ENCODE measurements at regions not wholly inside any gene's neighbourhood (a gene's known extent, or its start where the extent isn't known, plus 50 kb on each side); places are given as distances from the start of the nearest gene placed in this dataset.

DNA sequence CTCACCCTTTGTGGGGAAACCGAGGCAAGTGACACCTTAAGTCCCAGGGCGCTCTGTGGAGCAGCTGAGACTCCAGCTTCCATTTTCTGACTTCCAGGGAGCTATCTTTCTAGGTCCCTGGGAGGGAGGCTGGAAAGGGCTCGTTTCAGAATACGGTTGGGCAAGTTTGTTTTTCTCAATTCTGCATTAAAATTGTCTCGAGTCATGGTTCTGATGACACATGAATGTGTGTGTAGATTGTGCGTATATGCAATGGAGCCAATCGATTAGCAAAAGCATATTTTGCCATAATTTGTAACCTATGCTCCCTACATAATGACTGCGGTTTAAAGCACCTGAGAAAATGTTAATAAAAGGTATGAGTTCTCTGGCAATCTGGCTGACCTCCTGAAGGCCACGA, 77.3 kb downstream of the SIK1 start:
- Histone ChIP-seq H3K9me3 (ENCODE audit: control insufficient read depth in 2 of 2, insufficient read depth in 1 of 2, low read depth in 1 of 2, low read length in 1 of 2) (no peaks in the 10 kb centered on the region), H3K27ac (ENCODE audit: low read depth in 2 of 2, low read length in 1 of 2) (no peak overlapping the region), H3K27me3 (ENCODE audit: control insufficient read depth in 1 of 2, insufficient read depth in 2 of 2, low read length in 2 of 2) (no peaks in the 10 kb centered on the region), H3K4me1 (ENCODE audit: control insufficient read depth in 2 of 2, insufficient read depth in 2 of 2, low read length in 1 of 2) (peaks cover 0 to 32% of the 10 kb centered on the region in 2 donors), H3K4me3 (ENCODE audit: low read depth in 1 of 2, low read length in 2 of 2) (no peak overlapping the region), H3K36me3 (ENCODE audit: control insufficient read depth in 2 of 2, insufficient read depth in 2 of 2, low read length in 1 of 2) (no peaks in the 10 kb centered on the region)
- 78 to 82% methylated on average over 9 of the region's 9 CpGs for WGBS, 2 donors

DNA sequence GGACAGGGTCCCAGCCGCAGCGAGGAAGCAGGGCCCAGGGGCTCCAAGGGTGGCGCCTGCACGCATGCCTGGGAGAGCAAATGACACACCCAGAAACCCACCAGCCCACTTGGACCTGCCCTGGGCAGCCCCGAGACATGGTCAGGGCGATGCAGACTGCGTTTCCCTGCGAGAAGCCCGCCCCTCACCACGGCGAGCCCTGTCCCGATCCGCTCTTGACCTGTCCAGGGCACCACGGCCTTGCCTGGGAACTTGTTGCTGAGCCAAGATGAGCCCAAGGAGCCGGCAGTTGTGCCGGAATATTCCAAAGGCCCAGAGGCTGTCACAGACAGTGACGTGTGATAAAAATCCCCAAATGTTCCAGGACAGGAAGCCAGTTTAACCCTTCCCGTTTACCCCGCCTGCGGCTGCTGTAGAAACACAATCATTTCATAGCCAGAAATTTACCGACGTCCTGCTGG, 78.1 kb downstream of the SIK1 start:
- Histone ChIP-seq H3K27ac (ENCODE audit: low read depth in 2 of 2, low read length in 1 of 2) (peak overlapping the region in 1 of 2 donors; percentile 4), H3K4me3 (ENCODE audit: low read depth in 1 of 2, low read length in 2 of 2) (no peak overlapping the region), H3K9me3 (ENCODE audit: control insufficient read depth in 2 of 2, insufficient read depth in 1 of 2, low read depth in 1 of 2, low read length in 1 of 2) (no peaks in the 10 kb centered on the region), H3K36me3 (ENCODE audit: control insufficient read depth in 2 of 2, insufficient read depth in 2 of 2, low read length in 1 of 2) (no peaks in the 10 kb centered on the region), H3K4me1 (ENCODE audit: control insufficient read depth in 2 of 2, insufficient read depth in 2 of 2, low read length in 1 of 2) (peaks cover 0 to 37% of the 10 kb centered on the region in 2 donors), H3K27me3 (ENCODE audit: control insufficient read depth in 1 of 2, insufficient read depth in 2 of 2, low read length in 2 of 2) (no peaks in the 10 kb centered on the region)
- WGBS, 2 donors, result 52 to 71% methylated on average over 21 to 22 of the region's 22 CpGs

DNA sequence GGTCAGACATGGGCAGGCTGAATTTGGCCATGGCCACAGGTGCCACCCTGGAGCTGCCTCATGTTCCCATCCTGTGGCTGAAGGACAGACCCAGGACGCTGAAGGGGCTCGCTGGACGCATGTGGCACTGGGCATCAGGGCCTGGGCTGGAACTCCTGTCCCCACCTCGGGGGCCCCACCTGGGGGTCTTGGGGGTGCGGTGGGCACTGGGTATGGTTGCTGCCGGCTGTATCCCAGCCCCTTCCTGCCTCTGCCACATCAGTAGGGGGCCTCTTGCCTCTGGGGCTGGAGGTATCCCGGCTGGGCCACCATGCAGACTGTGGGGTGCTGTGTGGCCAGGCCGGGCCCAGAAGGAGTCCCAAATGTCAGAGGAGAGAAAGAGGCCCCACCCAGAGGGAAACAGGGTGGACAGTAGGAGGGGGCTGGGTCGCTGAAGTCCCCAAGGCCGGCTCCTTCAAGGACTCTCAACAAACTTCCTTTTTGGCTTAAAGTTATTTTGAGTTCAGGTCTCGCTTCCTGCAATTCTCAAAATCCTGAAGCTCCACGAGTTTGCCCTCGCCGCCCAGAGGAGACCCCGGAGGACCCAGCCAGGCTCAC, 78.7 kb downstream of the SIK1 start:
- Histone ChIP-seq H3K27ac (ENCODE audit: low read depth in 2 of 2, low read length in 1 of 2) (no peak overlapping the region), H3K4me1 (ENCODE audit: control insufficient read depth in 2 of 2, insufficient read depth in 2 of 2, low read length in 1 of 2) (peaks cover 0 to 42% of the 10 kb centered on the region in 2 donors), H3K36me3 (ENCODE audit: control insufficient read depth in 2 of 2, insufficient read depth in 2 of 2, low read length in 1 of 2) (no peaks in the 10 kb centered on the region), H3K27me3 (ENCODE audit: control insufficient read depth in 1 of 2, insufficient read depth in 2 of 2, low read length in 2 of 2) (no peaks in the 10 kb centered on the region), H3K4me3 (ENCODE audit: low read depth in 1 of 2, low read length in 2 of 2) (no peak overlapping the region), H3K9me3 (ENCODE audit: control insufficient read depth in 2 of 2, insufficient read depth in 1 of 2, low read depth in 1 of 2, low read length in 1 of 2) (no peaks in the 10 kb centered on the region)
- 76 to 79% methylated on average over 15 of the region's 15 CpGs for WGBS, 2 donors

DNA sequence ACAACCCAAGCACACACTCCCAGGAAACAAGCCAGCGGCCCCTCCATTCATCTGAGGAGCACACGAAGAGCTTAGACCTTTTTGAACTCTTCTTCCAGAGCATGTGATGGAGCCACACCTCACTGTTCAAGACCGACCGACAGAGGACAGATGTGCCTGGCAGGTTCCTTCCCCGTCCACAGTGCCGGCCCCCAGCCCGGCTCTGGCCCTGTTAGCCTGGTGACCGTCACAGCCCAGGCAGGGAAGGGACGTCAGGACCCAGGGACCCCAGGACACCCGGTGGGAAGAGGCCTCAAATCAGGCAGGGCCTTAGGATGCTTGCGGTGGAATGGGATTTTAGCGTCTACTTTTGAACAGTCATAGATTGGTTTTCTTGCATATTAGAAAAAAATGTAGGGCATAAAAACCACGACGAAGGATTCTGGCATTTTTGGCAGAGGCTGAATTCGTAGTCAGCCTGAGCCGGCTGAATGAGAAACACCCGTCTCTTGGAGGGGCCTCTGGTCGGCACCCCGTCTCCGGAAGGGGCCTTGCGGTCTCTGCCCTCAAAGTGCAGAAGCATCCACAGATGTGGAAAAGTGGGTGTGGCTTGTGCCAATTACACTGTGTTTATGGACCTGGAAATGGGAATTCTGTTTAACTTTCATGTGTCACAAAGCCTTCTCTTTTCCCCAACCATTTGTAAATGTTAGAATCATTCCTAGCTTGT, 79.3 kb downstream of the SIK1 start:
- no peak overlapping the region for H3K27ac ChIP-seq (ENCODE audit: low read depth in 2 of 2, low read length in 1 of 2)
- no peaks in the 10 kb centered on the region for H3K36me3 ChIP-seq (ENCODE audit: control insufficient read depth in 2 of 2, insufficient read depth in 2 of 2, low read length in 1 of 2)
- peaks cover 0 to 46% of the 10 kb centered on the region in 2 donors for H3K4me1 ChIP-seq (ENCODE audit: control insufficient read depth in 2 of 2, insufficient read depth in 2 of 2, low read length in 1 of 2)
- H3K4me3 ChIP-seq (ENCODE audit: low read depth in 1 of 2, low read length in 2 of 2), result no peak overlapping the region
- no peaks in the 10 kb centered on the region for H3K27me3 ChIP-seq (ENCODE audit: control insufficient read depth in 1 of 2, insufficient read depth in 2 of 2, low read length in 2 of 2)
- H3K9me3 ChIP-seq (ENCODE audit: control insufficient read depth in 2 of 2, insufficient read depth in 1 of 2, low read depth in 1 of 2, low read length in 1 of 2), result no peaks in the 10 kb centered on the region
- 90 to 92% methylated on average over 21 of the region's 21 CpGs for whole genome bisulfite sequencing, 2 donors

DNA sequence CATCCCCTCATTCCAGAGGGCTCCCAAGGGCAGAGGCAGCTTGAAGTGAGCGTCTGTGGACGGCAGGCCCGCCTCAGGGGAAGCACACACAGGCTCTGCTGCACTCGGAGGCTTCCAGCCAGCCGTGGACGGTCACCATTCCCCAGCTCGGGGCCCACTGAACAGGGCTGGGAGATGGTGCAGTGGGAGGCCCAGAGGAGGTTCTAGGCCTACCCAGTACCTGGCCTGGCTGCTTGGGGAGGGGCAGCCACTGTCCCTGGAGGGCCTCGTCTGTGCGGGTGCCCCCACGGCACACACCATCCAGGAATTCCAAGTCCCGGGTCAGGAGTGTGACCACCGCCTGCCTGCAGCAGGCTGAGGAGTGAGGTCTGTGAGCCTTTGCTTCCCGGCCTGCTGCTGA, 80.4 kb downstream of the SIK1 start:
- Histone ChIP-seq H3K27me3 (ENCODE audit: control insufficient read depth in 1 of 2, insufficient read depth in 2 of 2, low read length in 2 of 2) (no peaks in the 10 kb centered on the region), H3K9me3 (ENCODE audit: control insufficient read depth in 2 of 2, insufficient read depth in 1 of 2, low read depth in 1 of 2, low read length in 1 of 2) (no peaks in the 10 kb centered on the region), H3K4me1 (ENCODE audit: control insufficient read depth in 2 of 2, insufficient read depth in 2 of 2, low read length in 1 of 2) (peaks cover 0 to 48% of the 10 kb centered on the region in 2 donors), H3K27ac (ENCODE audit: low read depth in 2 of 2, low read length in 1 of 2) (no peak overlapping the region), H3K4me3 (ENCODE audit: low read depth in 1 of 2, low read length in 2 of 2) (no peak overlapping the region), H3K36me3 (ENCODE audit: control insufficient read depth in 2 of 2, insufficient read depth in 2 of 2, low read length in 1 of 2) (no peaks in the 10 kb centered on the region)
- WGBS, 2 donors, result 95 to 96% methylated on average over 13 of the region's 13 CpGs

DNA sequence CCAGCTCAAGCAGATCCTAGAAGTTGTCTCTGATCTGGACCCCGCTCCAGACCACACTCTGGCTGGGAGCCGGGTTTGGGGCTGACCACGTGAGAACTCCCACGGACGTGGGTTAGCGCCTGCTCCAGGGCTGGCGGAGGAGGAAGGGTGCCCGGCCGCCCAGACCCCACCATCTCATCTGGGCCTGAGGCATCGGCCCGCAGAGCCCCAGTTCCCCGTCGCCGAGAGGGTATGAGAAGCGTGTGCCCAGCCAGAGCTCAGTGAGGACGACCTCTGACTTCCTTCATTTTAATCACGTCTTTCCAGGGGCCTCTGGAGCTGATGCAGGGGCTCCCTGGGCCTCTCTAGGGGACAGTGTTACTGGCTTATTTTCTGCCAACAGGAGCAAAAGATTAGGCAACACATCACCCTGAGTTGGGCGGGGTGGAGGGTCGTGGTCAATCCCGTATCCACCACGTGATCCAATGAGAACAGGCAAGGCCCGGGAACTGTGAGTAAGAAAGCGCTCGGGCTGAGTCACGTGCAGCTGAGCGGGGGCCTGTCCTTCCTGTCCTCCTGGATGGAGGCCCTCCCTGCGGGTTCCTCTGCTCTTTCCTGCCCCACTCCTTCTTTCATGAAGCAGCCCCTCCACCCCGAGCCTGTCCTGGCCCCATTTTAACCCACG, 81.1 kb downstream of the SIK1 start:
- no peak overlapping the region for H3K27ac ChIP-seq (ENCODE audit: low read depth in 2 of 2, low read length in 1 of 2)
- WGBS, 2 donors, result 77 to 80% methylated on average over 29 of the region's 29 CpGs
- H3K9me3 ChIP-seq (ENCODE audit: control insufficient read depth in 2 of 2, insufficient read depth in 1 of 2, low read depth in 1 of 2, low read length in 1 of 2), result no peaks in the 10 kb centered on the region
- no peaks in the 10 kb centered on the region for H3K27me3 ChIP-seq (ENCODE audit: control insufficient read depth in 1 of 2, insufficient read depth in 2 of 2, low read length in 2 of 2)
- no peak overlapping the region for H3K4me3 ChIP-seq (ENCODE audit: low read depth in 1 of 2, low read length in 2 of 2)
- peaks cover 0 to 48% of the 10 kb centered on the region in 2 donors for H3K4me1 ChIP-seq (ENCODE audit: control insufficient read depth in 2 of 2, insufficient read depth in 2 of 2, low read length in 1 of 2)
- H3K36me3 ChIP-seq (ENCODE audit: control insufficient read depth in 2 of 2, insufficient read depth in 2 of 2, low read length in 1 of 2), result no peaks in the 10 kb centered on the region

GRCh38 chr21:43345046-43345745, 81.7 kb downstream of the SIK1 start:
- Histone ChIP-seq H3K27me3 (ENCODE audit: control insufficient read depth in 1 of 2, insufficient read depth in 2 of 2, low read length in 2 of 2) (no peaks in the 10 kb centered on the region), H3K4me3 (ENCODE audit: low read depth in 1 of 2, low read length in 2 of 2) (no peak overlapping the region), H3K4me1 (ENCODE audit: control insufficient read depth in 2 of 2, insufficient read depth in 2 of 2, low read length in 1 of 2) (peaks cover 0 to 52% of the 10 kb centered on the region in 2 donors), H3K9me3 (ENCODE audit: control insufficient read depth in 2 of 2, insufficient read depth in 1 of 2, low read depth in 1 of 2, low read length in 1 of 2) (no peaks in the 10 kb centered on the region), H3K36me3 (ENCODE audit: control insufficient read depth in 2 of 2, insufficient read depth in 2 of 2, low read length in 1 of 2) (no peaks in the 10 kb centered on the region), H3K27ac (ENCODE audit: low read depth in 2 of 2, low read length in 1 of 2) (peak overlapping the region in 1 of 2 donors; percentile 39)
- WGBS, 2 donors, result 90 to 91% methylated on average over 31 of the region's 31 CpGs

- Histone ChIP-seq H3K36me3 (ENCODE audit: control insufficient read depth in 2 of 2, insufficient read depth in 2 of 2, low read length in 1 of 2) (no peaks in the 10 kb centered on the region), H3K27ac (ENCODE audit: low read depth in 2 of 2, low read length in 1 of 2) (peak overlapping the region; percentile 16 to 39), H3K27me3 (ENCODE audit: control insufficient read depth in 1 of 2, insufficient read depth in 2 of 2, low read length in 2 of 2) (no peaks in the 10 kb centered on the region), H3K4me1 (ENCODE audit: control insufficient read depth in 2 of 2, insufficient read depth in 2 of 2, low read length in 1 of 2) (peaks cover 2 to 50% of the 10 kb centered on the region in 2 donors), H3K4me3 (ENCODE audit: low read depth in 1 of 2, low read length in 2 of 2) (no peak overlapping the region), H3K9me3 (ENCODE audit: control insufficient read depth in 2 of 2, insufficient read depth in 1 of 2, low read depth in 1 of 2, low read length in 1 of 2) (no peaks in the 10 kb centered on the region)
- WGBS, 2 donors, result 42 to 44% methylated on average over 37 of the region's 37 CpGs
Observed at GRCh38 chr21:43343992-43344886, 82.7 kb downstream of the SIK1 start.
